ENCODE measurements at regions not wholly inside any gene's neighbourhood (a gene's known extent, or its start where the extent isn't known, plus 50 kb on each side); places are given as distances from the start of the nearest gene placed in this dataset.

DNA sequence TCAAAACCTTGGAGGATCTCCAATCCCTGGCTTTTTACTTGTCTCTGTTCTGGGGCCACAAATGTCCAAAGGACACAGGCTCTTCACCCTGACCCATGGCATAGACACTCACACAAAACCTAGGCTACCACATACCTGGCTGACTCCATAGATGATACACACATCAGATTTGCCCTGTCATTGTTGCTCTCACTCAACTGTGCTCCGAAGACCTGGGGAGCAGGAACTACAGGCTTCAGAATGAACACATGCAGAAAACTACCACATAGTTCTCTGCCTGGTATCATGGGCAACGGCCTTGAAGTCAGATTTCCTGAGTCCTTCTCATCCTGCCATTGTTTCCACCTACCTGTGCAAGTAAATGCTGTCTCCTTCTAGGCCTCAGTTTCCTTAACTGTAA lies 226.2 kb downstream of the KIF4B start:
- DNase-seq (ENCODE audit: extremely low read depth, low read depth) = no peak
- TF ChIP-seq, protein P1, sequence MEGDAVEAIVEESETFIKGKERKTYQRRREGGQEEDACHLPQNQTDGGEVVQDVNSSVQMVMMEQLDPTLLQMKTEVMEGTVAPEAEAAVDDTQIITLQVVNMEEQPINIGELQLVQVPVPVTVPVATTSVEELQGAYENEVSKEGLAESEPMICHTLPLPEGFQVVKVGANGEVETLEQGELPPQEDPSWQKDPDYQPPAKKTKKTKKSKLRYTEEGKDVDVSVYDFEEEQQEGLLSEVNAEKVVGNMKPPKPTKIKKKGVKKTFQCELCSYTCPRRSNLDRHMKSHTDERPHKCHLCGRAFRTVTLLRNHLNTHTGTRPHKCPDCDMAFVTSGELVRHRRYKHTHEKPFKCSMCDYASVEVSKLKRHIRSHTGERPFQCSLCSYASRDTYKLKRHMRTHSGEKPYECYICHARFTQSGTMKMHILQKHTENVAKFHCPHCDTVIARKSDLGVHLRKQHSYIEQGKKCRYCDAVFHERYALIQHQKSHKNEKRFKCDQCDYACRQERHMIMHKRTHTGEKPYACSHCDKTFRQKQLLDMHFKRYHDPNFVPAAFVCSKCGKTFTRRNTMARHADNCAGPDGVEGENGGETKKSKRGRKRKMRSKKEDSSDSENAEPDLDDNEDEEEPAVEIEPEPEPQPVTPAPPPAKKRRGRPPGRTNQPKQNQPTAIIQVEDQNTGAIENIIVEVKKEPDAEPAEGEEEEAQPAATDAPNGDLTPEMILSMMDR (IDR thresholded peaks at IDR 0.05; ENCODE audit: low read depth, low read length) = no peak

DNA sequence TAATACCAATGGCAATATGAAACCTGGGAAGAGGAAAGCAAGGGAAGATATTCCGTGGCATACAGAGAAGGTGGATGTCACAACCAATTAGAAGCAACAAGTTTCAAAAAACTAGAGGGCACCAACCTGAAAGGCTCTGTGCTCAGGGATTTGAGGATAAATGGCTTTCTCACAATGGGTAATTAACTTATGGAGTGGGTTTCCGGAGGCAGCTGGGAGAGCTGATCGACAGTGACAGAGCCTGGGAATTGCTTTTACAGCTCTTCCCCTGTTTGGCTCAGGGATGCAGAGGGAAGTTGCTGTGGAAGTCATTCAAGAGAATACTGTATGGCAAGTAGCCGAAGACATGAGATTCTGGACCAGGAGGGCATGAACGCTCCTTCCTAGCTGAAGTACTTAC lies 237.0 kb downstream of the KIF4B start:
- DNase-seq (ENCODE audit: extremely low read depth, low read depth) = no peak
- TF ChIP-seq, protein P1 (IDR thresholded peaks at IDR 0.05; ENCODE audit: low read depth, low read length) = no peak

DNA sequence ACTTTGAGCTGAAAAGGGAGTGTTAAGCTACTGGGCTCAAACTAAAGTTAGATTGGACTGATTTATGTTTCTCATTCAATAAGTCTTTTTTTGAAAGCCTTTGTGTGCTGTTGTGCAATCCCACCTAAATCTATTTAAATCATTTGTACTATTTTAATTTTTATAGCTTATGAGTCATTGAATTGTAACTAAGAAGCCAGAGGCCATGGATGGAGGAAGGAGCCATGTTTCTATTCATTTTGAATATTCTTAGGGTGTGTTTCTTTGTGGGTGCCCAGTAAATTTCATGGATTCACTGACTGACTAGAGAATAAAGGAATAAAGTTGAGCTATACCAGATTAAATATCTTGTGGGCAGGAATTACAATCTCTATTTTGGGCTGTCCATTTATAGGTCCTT lies 238.5 kb downstream of the KIF4B start:
- DNase-seq (ENCODE audit: extremely low read depth, low read depth) = no peak
- TF ChIP-seq, protein P1 (IDR thresholded peaks at IDR 0.05; ENCODE audit: low read depth, low read length) = no peak

DNA sequence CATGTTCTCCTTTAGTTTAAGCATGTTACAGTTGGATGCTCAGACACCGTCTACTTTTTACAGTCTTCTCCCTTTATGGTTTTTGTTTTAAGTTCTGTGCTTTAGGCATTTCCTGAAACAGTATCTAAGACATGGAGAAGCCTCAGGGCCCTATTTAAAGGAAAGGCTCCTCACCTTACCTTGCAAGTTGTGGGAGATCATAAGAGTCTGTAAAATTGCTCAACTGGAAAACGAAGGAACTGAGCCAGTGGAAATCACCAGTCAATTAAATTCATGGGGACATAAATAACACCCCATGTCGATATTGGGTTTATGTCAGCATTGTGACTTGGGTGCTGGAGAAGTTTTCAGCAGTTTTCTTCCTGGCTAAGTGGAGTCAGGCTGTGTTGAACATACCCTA lies 239.2 kb downstream of the KIF4B start:
- TF ChIP-seq, protein P1 (IDR thresholded peaks at IDR 0.05; ENCODE audit: low read depth, low read length) = no peak
- no peak for DNase-seq (ENCODE audit: extremely low read depth, low read depth)

DNA sequence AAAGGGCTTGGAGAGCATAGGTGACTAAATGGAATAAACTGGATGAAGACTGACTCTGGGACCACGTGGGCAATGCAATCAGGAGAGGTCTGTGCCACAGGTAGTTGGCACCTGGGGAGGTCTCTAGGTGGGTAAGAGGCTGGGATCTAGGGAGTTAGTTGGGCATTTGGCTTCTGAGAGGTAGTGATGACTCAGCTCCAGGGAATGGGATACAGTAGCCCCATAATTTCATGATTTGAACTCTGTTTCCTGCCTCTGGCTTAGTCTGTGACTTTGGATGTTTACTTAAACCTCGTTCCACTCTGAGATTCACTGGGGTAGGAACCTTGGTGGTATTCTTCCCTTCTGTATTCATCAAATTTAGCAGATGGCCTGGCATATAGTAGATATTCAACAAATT lies 240.8 kb downstream of the KIF4B start:
- no peak for DNase-seq (ENCODE audit: extremely low read depth, low read depth)
- TF ChIP-seq, protein P1 (IDR thresholded peaks at IDR 0.05; ENCODE audit: low read depth, low read length) = no peak

DNA sequence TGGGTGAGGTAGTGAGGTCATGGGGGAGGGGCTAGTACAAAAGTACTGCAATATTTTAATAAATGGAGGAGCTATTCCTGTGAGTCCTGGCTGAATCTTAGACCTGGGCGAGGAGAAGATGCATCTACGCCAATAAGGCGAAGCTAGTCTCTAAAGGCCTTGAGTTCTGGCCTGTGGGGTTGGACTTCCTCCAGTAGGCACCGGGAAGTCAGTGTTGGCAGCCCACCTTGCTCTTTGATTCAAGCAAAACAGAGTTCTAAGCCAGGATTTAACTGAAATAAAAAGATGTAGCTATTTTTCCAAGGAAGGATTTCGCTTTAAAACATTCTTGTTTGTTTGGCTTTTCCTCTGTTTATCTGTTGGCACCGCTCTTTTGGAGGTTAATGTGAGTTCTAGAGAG lies 244.6 kb downstream of the KIF4B start:
- TF ChIP-seq, protein P1 (IDR thresholded peaks at IDR 0.05; ENCODE audit: low read depth, low read length) = no peak
- DNase-seq (ENCODE audit: extremely low read depth, low read depth) = no peak

DNA sequence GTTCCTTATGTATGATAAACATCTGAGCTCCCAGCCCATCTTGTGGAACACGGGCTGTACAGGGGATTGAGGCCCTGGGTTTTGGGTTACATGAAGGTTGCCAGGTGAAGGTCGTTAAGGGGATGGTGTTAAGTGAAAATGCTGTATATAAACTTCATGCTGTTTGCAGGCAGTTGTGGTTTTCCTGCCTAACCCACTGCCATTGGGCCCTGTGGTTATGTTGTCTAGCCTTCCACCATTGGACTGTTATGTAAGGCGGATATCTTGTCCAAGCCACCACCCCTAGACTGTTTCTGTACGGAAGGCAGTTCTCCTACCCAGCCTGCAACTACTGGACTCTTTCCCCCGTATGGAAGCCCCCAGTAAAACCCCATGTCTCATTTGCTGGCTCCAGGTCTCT lies 246.1 kb downstream of the KIF4B start:
- TF ChIP-seq, protein P1 (IDR thresholded peaks at IDR 0.05; ENCODE audit: low read depth, low read length) = no peak
- DNase-seq (ENCODE audit: extremely low read depth, low read depth) = no peak

All from AG09319 (cell line).